Erythroblast (primary cell): ENCODE measurements at regions not wholly inside any gene's neighbourhood (a gene's known extent, or its start where the extent isn't known, plus 50 kb on each side); places are given as distances from the start of the nearest gene placed in this dataset.
"Not testable (repeated sequence)": the region's sequence is repeated elsewhere in the genome, so short reads cannot be mapped to it uniquely, and the experiment has no call there.

Source experiments
- DNase-seq, 2 experiments: peaks; one replicate each; lab custom pipeline; 2025; lab: John Stamatoyannopoulos, UW
- GATA1 ChIP-seq: IDR thresholded peaks from 2 replicates; pipeline ENCODE4 v1.6.1; 2011; ENCODE audit warnings: low read depth, mild to moderate bottlenecking, control low read depth, low read length, moderate library complexity
- POLR2A ChIP-seq: IDR thresholded peaks from 2 replicates; pipeline ENCODE4 v1.6.1; 2011; ENCODE audit warnings: mild to moderate bottlenecking, low read length

- DNase-seq: no peak
- TF ChIP-seq POLR2A (no peak), GATA1 (no peak)
Observed at GRCh38 chr17:31691251-31691905, 167.7 kb downstream of the COPRS start.

DNA sequence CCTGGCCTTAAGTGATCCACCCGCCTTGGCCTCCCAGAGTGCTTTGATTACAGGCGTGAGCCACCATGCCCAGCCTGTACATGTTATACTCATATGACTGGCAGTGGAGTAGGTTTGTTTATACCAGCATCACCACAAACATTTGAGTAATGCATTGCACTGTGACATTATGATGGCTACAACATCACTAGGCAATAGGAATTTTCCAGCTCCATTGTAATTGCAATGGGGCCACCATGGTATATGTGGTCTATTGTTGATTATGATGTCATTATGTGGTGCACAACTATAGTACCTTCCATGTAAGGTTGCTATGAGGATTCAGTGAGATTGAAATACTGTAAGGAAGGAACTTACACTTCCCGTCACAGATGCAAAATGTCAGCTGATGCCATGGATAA lies 168.9 kb downstream of the COPRS start:
- TF ChIP-seq GATA1 (no peak), POLR2A (no peak)
- no peak for DNase-seq

- no peak for DNase-seq
- TF ChIP-seq GATA1 (no peak), POLR2A (no peak)
Observed at GRCh38 chr17:31688701-31689100, 170.3 kb downstream of the COPRS start.

GRCh38 chr17:31687505-31688126 lies 171.4 kb downstream of the COPRS start:
- no peak for TF ChIP-seq GATA1
- no peak for TF ChIP-seq POLR2A
- DNase-seq: no peak

DNA sequence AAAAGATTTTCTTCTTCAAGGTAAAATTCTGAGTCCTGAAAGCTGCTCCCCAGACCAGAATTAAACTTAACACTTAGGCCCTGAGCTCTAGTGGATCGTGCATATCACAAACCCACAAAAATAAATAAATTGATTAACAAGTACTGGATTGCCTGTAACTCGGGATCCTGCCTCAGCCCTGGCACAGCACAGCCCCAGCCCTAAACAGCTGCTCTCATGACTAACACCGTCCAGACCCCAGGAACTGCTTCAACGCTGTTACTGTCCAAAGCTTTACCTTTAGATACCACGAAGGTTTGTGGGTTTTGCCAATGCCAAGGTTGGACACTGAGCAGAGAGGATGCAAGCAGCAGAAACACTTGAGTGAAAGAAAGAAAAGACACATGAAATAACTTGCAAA lies 172.5 kb downstream of the COPRS start:
- DNase-seq: no peak
- TF ChIP-seq GATA1 (no peak), POLR2A (no peak)

GRCh38 chr17:31684901-31685300 lies 174.1 kb downstream of the COPRS start:
- no peak for DNase-seq
- TF ChIP-seq GATA1 (no peak), POLR2A (no peak)

DNA sequence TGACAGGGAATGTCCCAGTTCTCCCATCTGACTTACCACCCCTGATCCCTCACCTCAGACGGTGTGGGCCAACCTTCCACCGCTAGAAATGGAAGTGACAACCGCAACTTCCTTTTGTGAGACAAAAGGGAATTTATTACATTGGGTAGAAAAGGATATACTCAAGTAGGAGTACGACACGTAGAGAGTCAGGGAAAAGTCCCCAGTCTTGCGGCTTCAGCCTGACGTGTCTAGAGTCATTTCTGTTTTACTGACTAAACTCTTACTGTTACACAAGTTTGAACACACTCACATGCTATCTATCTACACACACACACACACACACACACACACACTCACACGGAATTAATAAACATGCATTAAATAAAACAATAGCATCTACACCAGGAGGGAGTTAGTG lies 178.9 kb downstream of the COPRS start:
- no peak for DNase-seq
- no peak for TF ChIP-seq GATA1
- TF ChIP-seq POLR2A: no peak

GRCh38 chr17:31679667-31680066 lies 179.4 kb downstream of the COPRS start:
- TF ChIP-seq GATA1 (no peak), POLR2A (no peak)
- DNase-seq: no peak

- no peak for DNase-seq
- TF ChIP-seq GATA1 (no peak), POLR2A (no peak)
Observed at GRCh38 chr17:31678431-31678830, 180.6 kb downstream of the COPRS start.

- TF ChIP-seq GATA1 (no peak), POLR2A (no peak)
- DNase-seq: no peak
Observed at GRCh38 chr17:31677681-31678080, 181.4 kb downstream of the COPRS start.

DNA sequence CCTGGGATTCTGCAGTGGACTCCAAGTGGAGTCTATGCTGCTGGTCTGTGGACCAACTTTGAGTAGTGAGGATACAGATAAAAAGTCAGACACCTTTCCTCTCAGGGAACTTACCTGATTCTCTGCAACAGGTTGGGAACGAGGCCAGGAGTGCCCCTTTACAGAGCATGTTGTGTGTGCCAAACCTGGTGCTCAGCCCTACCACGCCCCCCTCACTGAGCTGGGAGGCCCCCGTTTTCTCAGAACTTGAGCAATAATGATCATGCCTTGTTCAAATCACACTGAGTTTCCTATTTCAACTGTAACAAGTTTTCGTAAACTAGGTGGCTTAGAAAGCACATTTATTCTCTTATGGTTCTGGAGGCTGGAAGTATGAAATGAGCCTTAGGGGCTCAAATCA lies 182.0 kb downstream of the COPRS start:
- no peak for TF ChIP-seq GATA1
- TF ChIP-seq POLR2A: no peak
- DNase-seq: no peak

- not testable (repeated sequence) for DNase-seq
Observed at GRCh38 chr17:31675392-31675791, 183.7 kb downstream of the COPRS start.

- DNase-seq: no peak
Observed at GRCh38 chr17:31674717-31675349, 184.2 kb downstream of the COPRS start.

DNA sequence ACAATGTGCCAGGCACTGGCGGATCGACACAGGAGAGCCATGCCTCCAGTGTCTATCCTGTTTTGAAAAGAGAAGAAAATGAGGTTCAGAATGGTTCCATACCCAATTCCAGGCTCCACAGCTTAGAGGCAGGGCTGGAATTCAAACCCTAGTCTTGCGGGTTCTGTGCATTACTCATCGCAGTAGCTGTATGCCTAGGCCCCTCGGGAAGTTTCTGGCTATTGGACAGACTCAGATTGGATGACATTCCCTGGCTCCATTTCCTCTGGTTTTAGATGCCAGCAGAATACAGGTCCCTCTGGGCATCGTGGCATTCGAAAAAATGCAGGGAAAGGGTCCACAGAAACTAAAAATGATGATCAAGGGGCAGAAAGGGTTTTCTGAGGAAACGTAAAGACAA lies 184.7 kb downstream of the COPRS start:
- TF ChIP-seq POLR2A (no peak), GATA1 (no peak)
- no peak for DNase-seq

More at GRCh38 chr17:31674717-31675349, 184.2 kb downstream of the COPRS start:
- no peak for TF ChIP-seq POLR2A
- TF ChIP-seq GATA1: no peak
